ENCODE measurements at regions not wholly inside any gene's neighbourhood (a gene's known extent, or its start where the extent isn't known, plus 50 kb on each side); places are given as distances from the start of the nearest gene placed in this dataset.

DNA sequence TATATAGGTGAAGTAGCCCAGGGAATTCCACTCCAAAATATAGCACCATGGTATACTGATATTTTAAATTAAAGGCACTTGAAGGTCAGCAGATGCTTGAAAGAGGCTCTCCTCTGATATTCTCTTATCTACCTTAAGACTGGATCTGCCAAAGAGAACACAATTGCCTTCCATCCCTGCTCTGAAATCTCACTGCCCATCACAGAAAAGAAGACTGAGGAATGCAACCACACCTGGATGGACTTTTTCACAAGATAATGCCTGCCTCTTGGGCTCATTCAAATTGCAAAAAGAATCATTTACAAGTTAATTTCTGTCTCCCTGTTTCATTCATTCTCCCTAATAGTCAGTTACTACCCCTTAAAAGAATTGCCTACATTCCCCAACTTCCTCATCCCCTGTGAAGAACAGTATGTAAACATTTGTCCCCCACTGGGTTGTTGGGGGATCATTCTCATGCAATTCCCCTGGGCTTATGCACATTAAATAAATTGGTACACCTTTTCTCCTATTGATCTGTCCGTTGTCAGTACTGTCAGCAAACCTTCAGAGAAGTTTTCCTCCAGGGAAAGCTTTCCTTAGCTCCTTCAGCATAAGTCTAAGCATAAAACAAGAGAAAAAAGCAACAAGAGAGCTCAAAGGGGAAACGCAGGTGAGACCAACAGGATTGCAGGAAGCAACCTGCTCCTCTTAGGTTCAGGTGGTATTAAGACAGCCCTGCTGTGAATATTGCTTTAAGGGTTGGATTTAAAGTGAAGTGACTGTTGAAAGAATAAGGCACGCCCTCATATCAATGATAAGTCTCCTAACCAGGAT, 171.4 kb upstream of the SLC30A5 start:
- TF ChIP-seq, protein P1, sequence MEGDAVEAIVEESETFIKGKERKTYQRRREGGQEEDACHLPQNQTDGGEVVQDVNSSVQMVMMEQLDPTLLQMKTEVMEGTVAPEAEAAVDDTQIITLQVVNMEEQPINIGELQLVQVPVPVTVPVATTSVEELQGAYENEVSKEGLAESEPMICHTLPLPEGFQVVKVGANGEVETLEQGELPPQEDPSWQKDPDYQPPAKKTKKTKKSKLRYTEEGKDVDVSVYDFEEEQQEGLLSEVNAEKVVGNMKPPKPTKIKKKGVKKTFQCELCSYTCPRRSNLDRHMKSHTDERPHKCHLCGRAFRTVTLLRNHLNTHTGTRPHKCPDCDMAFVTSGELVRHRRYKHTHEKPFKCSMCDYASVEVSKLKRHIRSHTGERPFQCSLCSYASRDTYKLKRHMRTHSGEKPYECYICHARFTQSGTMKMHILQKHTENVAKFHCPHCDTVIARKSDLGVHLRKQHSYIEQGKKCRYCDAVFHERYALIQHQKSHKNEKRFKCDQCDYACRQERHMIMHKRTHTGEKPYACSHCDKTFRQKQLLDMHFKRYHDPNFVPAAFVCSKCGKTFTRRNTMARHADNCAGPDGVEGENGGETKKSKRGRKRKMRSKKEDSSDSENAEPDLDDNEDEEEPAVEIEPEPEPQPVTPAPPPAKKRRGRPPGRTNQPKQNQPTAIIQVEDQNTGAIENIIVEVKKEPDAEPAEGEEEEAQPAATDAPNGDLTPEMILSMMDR (IDR thresholded peaks at IDR 0.05; ENCODE audit: low read depth, low read length) = no peak
- H3K4me3 ChIP-seq (ENCODE audit: low read depth, low read length) = no peak overlapping the region
- H3K27me3 ChIP-seq (ENCODE audit: insufficient read depth, low read depth, severe bottlenecking) = no peaks in the 10 kb centered on the region
- no peaks in the 10 kb centered on the region for H3K36me3 ChIP-seq
- no peaks in the 10 kb centered on the region for H3K9me3 ChIP-seq (ENCODE audit: severe bottlenecking)
- no peak for DNase-seq
- no peak overlapping the region for H3K27ac ChIP-seq

DNA sequence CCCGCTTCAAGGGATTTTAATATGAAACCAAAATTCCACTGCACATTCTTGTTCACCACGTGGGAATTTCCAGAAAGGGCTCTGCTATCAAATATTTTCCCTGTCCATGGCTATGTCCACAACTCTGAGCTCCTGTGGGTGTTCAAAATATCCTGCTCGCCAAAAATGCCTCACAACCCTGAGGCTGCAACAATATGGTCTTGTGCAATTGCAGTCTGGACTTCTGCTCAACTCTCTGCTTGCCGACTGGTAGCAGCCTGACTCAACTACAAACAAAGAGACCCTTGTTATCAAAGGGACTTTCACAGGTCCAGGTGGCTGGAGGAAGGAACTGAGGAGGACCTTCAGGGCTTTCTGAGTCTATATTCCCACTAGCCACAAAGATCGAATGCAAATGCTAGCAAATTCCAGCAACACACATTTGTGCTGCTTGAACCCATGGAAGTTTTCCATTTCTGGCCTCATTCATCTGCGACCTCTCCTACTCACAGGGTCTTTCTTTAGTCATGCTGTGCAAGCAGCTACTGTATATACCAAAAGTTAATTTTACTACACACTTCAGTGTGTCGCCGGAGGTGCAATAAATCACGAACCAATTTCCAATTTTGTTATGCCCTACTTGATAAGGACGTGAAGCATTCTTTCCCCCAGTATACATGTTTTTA, 169.2 kb upstream of the SLC30A5 start:
- TF ChIP-seq, protein P1 (IDR thresholded peaks at IDR 0.05; ENCODE audit: low read depth, low read length) = no peak
- no peak overlapping the region for H3K27ac ChIP-seq
- H3K4me3 ChIP-seq (ENCODE audit: low read depth, low read length) = no peak overlapping the region
- DNase-seq = no peak
- no peaks in the 10 kb centered on the region for H3K9me3 ChIP-seq (ENCODE audit: severe bottlenecking)
- no peaks in the 10 kb centered on the region for H3K27me3 ChIP-seq (ENCODE audit: insufficient read depth, low read depth, severe bottlenecking)
- H3K36me3 ChIP-seq = no peaks in the 10 kb centered on the region

DNA sequence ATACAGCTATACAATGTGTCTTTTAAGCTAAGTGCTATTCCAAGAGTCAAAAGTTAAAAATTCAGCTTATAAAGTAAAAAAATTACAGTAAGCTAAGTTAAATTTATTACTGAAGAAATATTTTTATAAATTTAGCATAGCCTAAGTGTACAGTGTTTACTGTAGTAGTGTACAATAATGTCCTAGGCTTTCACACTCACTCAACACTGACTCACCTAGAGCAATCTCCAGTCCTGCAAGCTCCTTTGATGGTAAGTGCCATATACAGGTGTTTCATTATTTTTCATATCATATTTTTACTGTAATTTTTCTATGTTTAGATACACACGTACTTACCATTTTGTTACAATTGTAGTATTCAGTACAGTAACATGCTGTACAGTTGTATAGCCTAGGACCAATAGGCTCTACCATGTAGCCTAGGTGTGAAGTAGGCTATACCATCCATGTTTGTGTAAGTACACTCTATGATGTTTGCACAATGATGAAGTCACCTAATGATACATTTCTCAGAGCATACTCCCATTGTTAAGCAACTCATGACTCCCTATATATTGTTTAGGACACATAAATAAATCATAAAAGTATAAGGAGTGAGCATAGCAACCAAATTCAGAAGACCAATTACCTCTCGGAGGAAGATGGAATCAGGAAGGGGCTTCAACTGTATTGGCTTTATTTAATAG, 165.1 kb upstream of the SLC30A5 start:
- no peak for DNase-seq
- Histone ChIP-seq H3K27ac (no peak overlapping the region), H3K9me3 (ENCODE audit: severe bottlenecking) (peaks cover 9% of the 10 kb centered on the region), H3K4me3 (ENCODE audit: low read depth, low read length) (no peak overlapping the region), H3K36me3 (no peaks in the 10 kb centered on the region), H3K27me3 (ENCODE audit: insufficient read depth, low read depth, severe bottlenecking) (no peaks in the 10 kb centered on the region)
- TF ChIP-seq, protein P1 (IDR thresholded peaks at IDR 0.05; ENCODE audit: low read depth, low read length) = no peak

DNA sequence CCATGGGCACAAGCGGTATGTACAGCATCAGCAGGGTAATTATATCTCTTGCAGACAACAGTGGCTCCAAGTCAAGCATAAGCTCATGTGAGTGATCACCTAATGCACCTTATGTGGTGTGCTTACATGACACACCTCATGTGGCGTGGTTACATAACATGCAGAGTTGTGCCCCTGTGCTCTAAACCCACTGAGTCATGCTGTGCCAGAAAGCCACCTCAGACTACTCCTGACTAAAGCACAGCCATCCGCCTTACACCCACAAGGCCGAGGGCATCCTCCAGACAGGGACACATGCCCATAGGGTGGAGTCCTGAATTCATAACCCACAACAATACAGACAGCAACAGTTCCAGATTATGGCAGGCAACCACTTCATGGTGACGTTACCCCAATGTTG, 163.7 kb upstream of the SLC30A5 start:
- no peaks in the 10 kb centered on the region for H3K27me3 ChIP-seq (ENCODE audit: insufficient read depth, low read depth, severe bottlenecking)
- no peak overlapping the region for H3K4me3 ChIP-seq (ENCODE audit: low read depth, low read length)
- H3K27ac ChIP-seq = no peak overlapping the region
- no peaks in the 10 kb centered on the region for H3K36me3 ChIP-seq
- DNase-seq = no peak
- H3K9me3 ChIP-seq (ENCODE audit: severe bottlenecking) = peaks cover 9% of the 10 kb centered on the region
- TF ChIP-seq, protein P1 (IDR thresholded peaks at IDR 0.05; ENCODE audit: low read depth, low read length) = no peak

DNA sequence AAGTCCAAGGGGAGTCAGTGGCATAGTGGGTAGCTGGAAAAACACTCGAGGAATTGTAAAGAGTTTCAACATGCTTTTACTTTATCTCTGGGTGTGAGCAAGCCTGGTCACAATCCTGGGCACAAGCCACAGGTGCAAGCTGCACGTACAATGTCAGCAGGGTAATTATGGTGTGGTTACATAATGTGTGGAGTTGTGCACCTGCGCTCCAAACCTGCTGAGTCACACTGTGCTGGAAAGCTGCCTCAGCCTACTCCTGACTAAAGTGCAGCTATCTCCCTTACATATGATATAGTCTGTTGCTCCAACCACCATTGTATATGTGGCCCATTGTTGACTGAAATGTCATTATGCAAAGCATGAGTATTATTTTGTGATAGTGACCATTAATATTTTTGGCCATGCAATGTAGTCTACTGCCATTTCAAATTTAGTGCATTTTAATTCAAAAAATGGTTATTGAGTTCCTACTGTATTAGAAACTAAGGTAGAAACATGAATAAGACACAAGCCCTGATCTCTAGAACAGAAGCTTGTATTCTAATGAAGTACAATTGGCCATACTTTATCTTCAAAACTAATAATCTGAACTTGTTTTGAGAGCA, 160.9 kb upstream of the SLC30A5 start:
- Histone ChIP-seq H3K36me3 (no peaks in the 10 kb centered on the region), H3K4me3 (ENCODE audit: low read depth, low read length) (no peak overlapping the region), H3K9me3 (ENCODE audit: severe bottlenecking) (peaks cover 9% of the 10 kb centered on the region), H3K27me3 (ENCODE audit: insufficient read depth, low read depth, severe bottlenecking) (no peaks in the 10 kb centered on the region), H3K27ac (no peak overlapping the region)
- TF ChIP-seq, protein P1 (IDR thresholded peaks at IDR 0.05; ENCODE audit: low read depth, low read length) = no peak
- peak; percentile 37 for DNase-seq
